ENCODE measurements at regions not wholly inside any gene's neighbourhood (a gene's known extent, or its start where the extent isn't known, plus 50 kb on each side); places are given as distances from the start of the nearest gene placed in this dataset.

DNA sequence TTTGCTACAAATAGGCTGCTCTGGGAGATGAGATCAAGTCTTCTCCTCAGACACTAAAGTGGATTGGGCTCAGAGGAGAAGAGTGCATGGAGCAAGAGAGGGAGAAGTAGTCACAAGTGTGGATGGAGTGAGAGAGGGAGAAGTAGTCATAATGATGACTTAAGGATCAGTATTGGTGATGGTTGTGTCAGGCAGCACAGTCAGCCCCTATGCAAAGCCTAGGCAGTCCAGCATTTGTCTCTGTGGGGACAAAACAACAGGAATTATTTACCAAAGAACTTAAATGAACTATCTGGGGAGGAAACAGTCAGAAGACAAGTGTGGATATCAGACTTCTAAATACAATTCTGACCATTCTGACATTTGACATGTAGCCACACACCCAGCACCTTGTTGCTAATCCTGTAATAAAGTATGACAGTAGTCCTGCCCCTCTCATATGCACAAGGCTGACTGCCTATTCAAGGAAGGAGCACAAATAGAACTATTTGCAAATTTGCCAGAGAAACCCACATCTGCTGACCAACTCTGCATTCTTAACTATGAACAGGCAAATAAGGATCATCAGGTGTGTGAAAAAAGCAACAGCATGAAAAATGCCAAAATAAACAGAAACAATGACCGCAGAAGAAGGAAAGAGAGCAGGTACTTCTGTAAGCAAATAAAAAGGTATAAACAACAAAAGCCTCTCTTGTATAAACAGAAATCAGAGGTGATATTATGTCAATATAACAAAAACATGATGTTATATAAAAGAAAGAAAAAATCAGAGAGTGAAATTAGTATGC lies 1597.9 kb upstream of the ACVR2A start:
- no peak for DNase-seq (ENCODE audit: low read depth)
- H3K4me3 ChIP-seq (ENCODE audit: low read depth, low read length): no peak overlapping the region

GRCh38 chr2:146246002-146246735 lies 1598.7 kb upstream of the ACVR2A start:
- DNase-seq (ENCODE audit: low read depth): peak; percentile 62
- H3K4me3 ChIP-seq (ENCODE audit: low read depth, low read length): no peak overlapping the region

- no peak for DNase-seq (ENCODE audit: low read depth)
- H3K4me3 ChIP-seq (ENCODE audit: low read depth, low read length): no peak overlapping the region
Measured at GRCh38 chr2:146244830-146245229, 1600.0 kb upstream of the ACVR2A start.

DNA sequence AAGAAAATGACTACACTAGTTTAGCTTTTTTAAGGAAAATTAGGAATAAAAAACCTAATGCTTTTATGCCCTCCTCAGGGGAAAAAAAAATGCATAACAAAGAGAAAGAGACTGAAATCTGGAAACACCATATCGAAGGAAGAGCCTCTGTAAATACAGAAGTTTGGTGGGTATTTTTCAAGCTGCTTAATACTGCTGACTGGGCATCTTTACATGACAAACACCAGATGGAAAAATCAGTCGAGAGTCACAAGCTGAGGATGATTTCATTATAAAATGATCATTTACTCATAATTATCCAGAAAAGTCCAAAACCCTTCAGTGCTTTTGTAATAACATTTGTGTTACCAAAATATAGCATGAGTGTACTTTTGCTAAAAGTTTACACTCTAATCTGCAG lies 1600.7 kb upstream of the ACVR2A start:
- DNase-seq (ENCODE audit: low read depth): no peak
- no peak overlapping the region for H3K4me3 ChIP-seq (ENCODE audit: low read depth, low read length)

- DNase-seq (ENCODE audit: low read depth): no peak
- no peak overlapping the region for H3K4me3 ChIP-seq (ENCODE audit: low read depth, low read length)
Measured at GRCh38 chr2:146241023-146241422, 1603.8 kb upstream of the ACVR2A start.

- DNase-seq (ENCODE audit: low read depth): no peak
- no peak overlapping the region for H3K4me3 ChIP-seq (ENCODE audit: low read depth, low read length)
Measured at GRCh38 chr2:146240391-146240790, 1604.4 kb upstream of the ACVR2A start.

GRCh38 chr2:146239392-146240135 lies 1605.3 kb upstream of the ACVR2A start:
- H3K4me3 ChIP-seq (ENCODE audit: low read depth, low read length): no peak overlapping the region
- DNase-seq (ENCODE audit: low read depth): peak; percentile 99

GRCh38 chr2:146238254-146238966 lies 1606.4 kb upstream of the ACVR2A start:
- DNase-seq (ENCODE audit: low read depth): no peak
- no peak overlapping the region for H3K4me3 ChIP-seq (ENCODE audit: low read depth, low read length)

DNA sequence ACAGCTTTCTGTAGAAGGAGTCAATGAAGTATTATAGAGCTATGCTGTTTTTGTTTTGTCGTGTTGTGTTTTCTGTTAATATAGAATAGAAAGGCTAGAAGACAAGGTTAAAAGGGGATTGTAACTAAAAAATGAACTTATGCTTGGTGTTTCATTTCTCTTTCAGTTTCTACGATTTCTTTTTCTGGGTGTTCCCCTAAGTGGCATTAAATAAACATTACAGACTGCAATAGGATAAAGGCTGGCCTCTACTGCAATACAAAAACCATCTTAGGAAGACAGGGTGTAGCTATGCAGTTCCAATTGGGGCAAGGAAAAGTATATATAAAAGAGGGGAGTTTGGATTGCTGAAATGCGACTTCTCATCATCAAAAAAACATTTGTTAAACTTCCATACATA lies 1609.7 kb upstream of the ACVR2A start:
- DNase-seq (ENCODE audit: low read depth): no peak
- H3K4me3 ChIP-seq (ENCODE audit: low read depth, low read length): no peak overlapping the region

DNA sequence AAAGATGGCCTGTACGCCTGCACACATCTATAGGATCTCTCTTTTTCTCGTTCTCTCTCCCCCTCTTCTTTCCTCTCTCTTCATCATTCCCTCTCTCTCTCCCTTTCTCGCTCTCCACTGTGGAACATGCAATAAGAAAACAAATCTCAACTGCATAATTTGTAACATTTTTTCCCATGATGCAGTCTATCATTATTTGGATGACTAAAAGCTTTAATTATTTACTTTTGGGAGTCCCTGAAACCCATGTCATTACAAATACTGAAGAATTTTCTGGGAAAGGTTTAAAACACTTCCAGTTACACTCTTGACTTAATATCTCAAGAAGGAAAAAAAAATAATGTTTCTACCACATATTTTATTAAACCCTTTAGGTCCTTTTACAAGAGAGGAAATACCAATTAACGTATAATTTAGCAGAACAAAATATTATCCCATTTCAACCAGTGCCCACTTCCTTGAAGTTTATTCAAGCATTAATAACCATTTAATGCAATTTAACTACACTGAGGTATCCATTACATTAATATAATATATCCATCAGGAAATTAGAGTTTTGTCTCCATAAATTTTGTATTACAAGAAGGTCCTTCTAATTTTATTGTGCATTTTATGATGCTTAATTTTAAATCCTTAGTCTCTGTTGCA lies 1615.2 kb upstream of the ACVR2A start:
- H3K4me3 ChIP-seq (ENCODE audit: low read depth, low read length): no peak overlapping the region
- DNase-seq (ENCODE audit: low read depth): no peak

DNA sequence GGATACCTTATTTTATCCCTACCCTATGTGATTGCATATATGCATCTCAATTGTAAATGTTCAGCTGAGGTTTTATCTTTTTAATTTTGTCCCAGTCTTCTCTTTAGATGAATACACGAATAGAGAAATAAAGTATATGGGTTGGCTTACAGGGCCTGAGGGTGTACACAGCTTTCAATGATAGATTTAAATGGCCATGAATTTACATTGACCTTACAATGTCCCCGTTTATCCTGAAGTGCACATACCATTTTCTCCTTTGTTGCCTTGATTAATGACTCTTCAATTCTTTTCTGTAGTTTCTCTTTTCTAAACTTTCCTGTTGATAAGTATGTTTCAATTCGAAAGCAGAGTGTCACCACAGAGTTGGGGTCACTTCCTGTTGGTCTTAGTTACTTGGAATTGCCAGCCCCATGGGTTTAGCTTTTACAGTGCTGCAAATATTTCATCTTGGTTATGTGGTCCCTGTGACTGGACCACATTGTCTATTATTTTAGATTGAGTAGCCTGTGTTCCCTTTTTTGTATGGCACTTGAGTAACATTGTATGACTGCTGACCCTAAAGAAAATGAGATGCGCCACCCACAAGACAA lies 1616.3 kb upstream of the ACVR2A start:
- no peak overlapping the region for H3K4me3 ChIP-seq (ENCODE audit: low read depth, low read length)
- DNase-seq (ENCODE audit: low read depth): no peak

- no peak overlapping the region for H3K4me3 ChIP-seq (ENCODE audit: low read depth, low read length)
- DNase-seq (ENCODE audit: low read depth): no peak
Measured at GRCh38 chr2:146228020-146228393, 1616.8 kb upstream of the ACVR2A start.

DNA sequence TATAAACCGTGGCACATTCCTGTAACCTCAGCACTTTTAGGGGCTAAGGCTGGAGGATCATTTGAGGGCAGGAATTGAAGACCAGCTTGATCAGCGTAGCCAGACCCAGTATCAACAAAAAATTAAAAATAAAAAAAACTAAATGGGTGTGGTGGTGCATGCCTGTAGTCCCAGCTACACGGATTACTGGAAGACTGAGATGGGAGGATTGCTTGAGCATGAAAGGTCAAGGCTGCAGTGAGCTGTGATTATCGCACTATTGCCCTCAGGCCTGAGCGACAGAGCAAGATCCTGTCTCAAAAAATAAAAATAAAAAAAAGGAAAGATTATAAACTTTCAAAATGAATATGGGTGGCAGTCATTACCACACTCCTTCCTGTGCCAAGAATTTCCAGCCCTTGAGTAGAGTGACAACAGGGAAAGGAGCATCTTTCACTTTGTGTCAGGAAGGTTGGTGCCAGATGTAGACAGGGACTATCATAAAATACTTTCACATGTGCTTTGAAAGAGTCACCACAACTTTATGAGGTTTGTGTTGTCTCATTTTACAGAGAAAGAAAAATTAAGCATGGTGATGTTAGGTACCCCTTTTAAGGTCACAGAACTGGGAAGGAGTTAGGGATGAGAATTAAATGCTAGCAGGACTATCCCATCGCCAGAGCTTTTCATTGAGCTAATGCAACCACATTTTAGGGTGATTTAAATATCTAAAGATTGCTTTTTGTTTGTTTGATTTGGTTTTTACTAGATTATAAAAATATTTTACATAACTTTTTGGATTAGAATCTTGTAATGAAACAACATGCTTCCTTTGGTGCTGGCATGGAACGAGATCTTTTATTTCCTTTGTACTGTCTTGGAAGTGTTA lies 1617.4 kb upstream of the ACVR2A start:
- no peak overlapping the region for H3K4me3 ChIP-seq (ENCODE audit: low read depth, low read length)
- DNase-seq (ENCODE audit: low read depth): no peak

GRCh38 chr2:146226077-146226476 lies 1618.8 kb upstream of the ACVR2A start:
- no peak for DNase-seq (ENCODE audit: low read depth)

DNA sequence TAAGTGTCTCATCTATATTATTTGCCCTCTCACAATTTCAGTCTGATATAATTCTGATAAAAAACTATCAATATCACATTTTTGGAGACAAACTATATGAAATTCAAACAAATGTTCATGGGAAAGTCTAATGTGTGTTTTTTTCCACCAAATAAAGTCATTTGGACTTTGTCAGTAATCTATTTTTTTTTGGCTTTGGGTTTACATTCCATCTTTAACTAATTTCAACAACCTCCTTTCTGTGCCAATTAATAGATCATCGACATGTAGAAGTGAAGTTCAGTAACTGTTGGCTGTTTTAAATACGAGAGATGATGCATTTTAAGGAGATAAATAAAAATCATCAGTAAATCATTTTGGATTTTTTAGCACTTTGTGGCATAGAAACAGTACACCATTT lies 1623.0 kb upstream of the ACVR2A start:
- DNase-seq (ENCODE audit: low read depth): no peak
- H3K4me3 ChIP-seq (ENCODE audit: low read depth, low read length): no peak overlapping the region

More at GRCh38 chr2:146226077-146226476, 1618.8 kb upstream of the ACVR2A start:
- no peak overlapping the region for H3K4me3 ChIP-seq (ENCODE audit: low read depth, low read length)

DNA sequence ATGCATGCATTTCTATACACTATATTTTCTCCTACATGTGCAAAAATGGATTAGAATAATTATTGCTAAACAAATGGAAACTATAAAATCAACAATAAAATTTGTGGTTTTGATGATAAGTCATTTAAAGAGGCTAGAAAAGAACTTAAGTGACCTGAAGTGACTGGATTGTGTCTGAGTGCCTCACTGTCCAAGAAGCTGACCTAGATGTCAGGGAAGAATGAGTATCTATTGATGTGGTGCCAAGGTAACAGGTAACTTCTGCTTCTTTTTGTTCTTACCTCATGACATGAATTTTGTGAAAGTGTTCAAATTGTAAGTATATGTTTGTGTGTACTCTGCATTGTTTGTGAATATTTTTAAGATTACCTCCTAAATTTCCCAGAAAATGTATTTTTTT lies 1623.9 kb upstream of the ACVR2A start:
- DNase-seq (ENCODE audit: low read depth): no peak

DNA sequence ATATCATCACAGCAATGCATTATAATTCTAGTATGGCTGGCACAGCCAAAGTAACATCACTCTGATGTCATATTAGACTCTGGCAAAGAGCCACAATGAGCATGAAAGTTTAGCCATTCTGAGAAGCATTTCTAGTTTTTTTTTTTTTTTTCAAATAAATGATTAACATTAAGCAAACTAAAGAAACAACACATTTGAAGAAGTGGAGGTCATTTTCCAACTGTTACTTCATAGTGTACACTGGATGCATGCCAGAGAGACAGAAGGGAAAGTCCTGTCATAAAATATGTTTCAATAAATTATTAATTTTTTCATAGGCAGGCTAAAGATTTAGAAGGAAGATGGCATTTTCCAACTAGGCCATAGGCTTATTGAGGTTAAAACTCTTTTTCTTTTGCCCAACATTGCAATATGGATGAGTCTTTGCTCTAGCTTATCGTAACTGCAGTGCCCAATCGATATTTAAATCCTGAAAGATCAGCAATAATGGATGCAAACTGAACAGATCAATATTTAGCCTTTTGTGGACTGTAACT lies 1630.4 kb upstream of the ACVR2A start:
- no peak for DNase-seq (ENCODE audit: low read depth)
- no peak overlapping the region for H3K4me3 ChIP-seq (ENCODE audit: low read depth, low read length)

More for the DNA sequence above, 1623.9 kb upstream of the ACVR2A start:
- H3K4me3 ChIP-seq (ENCODE audit: low read depth, low read length): no peak overlapping the region

DNA sequence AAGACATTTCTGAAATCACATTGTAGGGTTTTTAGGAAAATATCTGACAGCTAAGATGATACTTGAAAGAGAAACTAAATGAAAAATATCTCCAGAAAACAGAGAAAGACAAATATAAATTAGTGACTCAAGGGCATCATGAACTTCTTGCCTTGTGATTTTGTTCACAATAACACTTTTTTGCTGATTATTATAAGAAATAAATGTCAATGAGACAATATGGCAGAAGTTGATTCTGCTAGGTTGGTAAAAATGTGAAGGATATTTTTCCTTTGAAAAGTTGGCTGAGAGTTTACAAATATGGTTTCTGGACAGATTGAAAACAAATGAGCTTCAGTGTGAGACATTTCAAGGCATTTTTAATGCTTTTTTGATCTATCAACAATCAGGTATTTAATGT lies 1631.2 kb upstream of the ACVR2A start:
- no peak for DNase-seq (ENCODE audit: low read depth)
- H3K4me3 ChIP-seq (ENCODE audit: low read depth, low read length): no peak overlapping the region

All from skeletal muscle cell (primary cell).